HEK293 (cell line): ENCODE measurements at regions not wholly inside any gene's neighbourhood (a gene's known extent, or its start where the extent isn't known, plus 50 kb on each side); places are given as distances from the start of the nearest gene placed in this dataset.

Source experiments
- CTCF ChIA-PET: fragments of 350-600 bp; formaldehyde crosslinking; extraction: SDS; loops from one replicate; lab custom pipeline; 2021; ENCODE audit warnings: antibody characterized with exemption; lab: Yijun Ruan, JAX
- POLR2A ChIA-PET: fragments of 300-600 bp; formaldehyde crosslinking; extraction: SDS; loops from one replicate; lab custom pipeline; 2020; ENCODE audit warnings: antibody characterized with exemption, inconsistent platforms; lab: Yijun Ruan, JAX
- H3K27ac ChIP-seq: fragments of 200-500 bp; sonication (Bioruptor generic); 2 replicates; pipeline ENCODE4 v1.5.1; 2014; ENCODE audit warnings: low read depth, low read length, control low read depth, inconsistent platforms; ENCODE audit errors: extremely low read depth
- H3K36me3 ChIP-seq, 2 experiments: fragments of 200-500 bp in 1 of 2; sonication (Bioruptor generic) in 1 of 2; 1 replicate in 1 of 2; 2 replicates in 1 of 2; pipeline ENCODE4 v1.5.1; 2014 to 2017; ENCODE audit warnings: inconsistent platforms in 2 of 2, low read length in 2 of 2; ENCODE audit not compliant: control insufficient read depth in 2 of 2, insufficient read depth in 1 of 2
- H3K4me1 ChIP-seq: fragments of 200-500 bp; sonication (Bioruptor generic); 2 replicates; pipeline ENCODE4 v1.5.1; 2014; ENCODE audit warnings: mild to moderate bottlenecking, low read length, inconsistent platforms; ENCODE audit not compliant: control insufficient read depth, insufficient read depth
- H3K4me3 ChIP-seq: 2 replicates; pipeline ENCODE4 v1.5.1; 2011; ENCODE audit warnings: low read depth, mild to moderate bottlenecking, control low read depth, low read length, moderate library complexity
- H3K9me3 ChIP-seq: fragments of 200-500 bp; sonication (Bioruptor generic); 2 replicates; pipeline ENCODE4 v1.5.1; 2014; ENCODE audit warnings: low read depth, low read length, inconsistent platforms; ENCODE audit not compliant: control insufficient read depth, insufficient read depth
- ATF2 ChIP-seq: fragments of 450-650 bp; formaldehyde crosslinking; IDR thresholded peaks from 2 replicates; pipeline ENCODE4 v1.5.1; 2016; ENCODE audit warnings: missing biosample characterization, missing genetic modification characterization, low read depth
- FEZF1 ChIP-seq: fragments of 450-650 bp; formaldehyde crosslinking; IDR thresholded peaks from 2 replicates; pipeline ENCODE4 v1.5.1; 2016; ENCODE audit warnings: missing biosample characterization, missing genetic modification characterization
- KLF9 ChIP-seq: fragments of 450-650 bp; formaldehyde crosslinking; IDR thresholded peaks from 2 replicates; pipeline ENCODE4 v1.5.1; 2016; ENCODE audit warnings: missing biosample characterization, missing genetic modification characterization, low read depth
- TSHZ1 ChIP-seq: fragments of 450-650 bp; formaldehyde crosslinking; IDR thresholded peaks from 2 replicates; pipeline ENCODE4 v1.5.1; 2016; ENCODE audit warnings: missing biosample characterization, missing genetic modification characterization, borderline replicate concordance
- ZBTB11 ChIP-seq: fragments of 450-650 bp; formaldehyde crosslinking; conservative IDR thresholded peaks from 2 replicates; pipeline ENCODE4 v1.5.1; 2016; ENCODE audit warnings: low read depth, missing biosample characterization, missing genetic modification characterization
- ZNF148 ChIP-seq: fragments of 450-650 bp; formaldehyde crosslinking; IDR thresholded peaks from 2 replicates; pipeline ENCODE4 v1.5.0; 2017; ENCODE audit warnings: missing biosample characterization, missing genetic modification characterization, borderline replicate concordance
- ZNF175 ChIP-seq: fragments of 450-650 bp; formaldehyde crosslinking; IDR thresholded peaks from 2 replicates; pipeline ENCODE4 v1.5.1; 2016; ENCODE audit warnings: missing biosample characterization, missing genetic modification characterization
- ZNF398 ChIP-seq: fragments of 450-650 bp; formaldehyde crosslinking; IDR thresholded peaks from 2 replicates; pipeline ENCODE4 v1.5.1; 2017; ENCODE audit warnings: missing biosample characterization, missing genetic modification characterization
- ZNF449 ChIP-seq: fragments of 450-650 bp; formaldehyde crosslinking; IDR thresholded peaks from 2 replicates; pipeline ENCODE4 v1.5.1; 2017; ENCODE audit warnings: missing biosample characterization, mild to moderate bottlenecking, missing genetic modification characterization, moderate library complexity
- ZNF501 ChIP-seq: fragments of 450-650 bp; formaldehyde crosslinking; IDR thresholded peaks from 2 replicates; pipeline ENCODE4 v1.5.1; 2016; ENCODE audit warnings: missing biosample characterization, missing genetic modification characterization
- ZNF544 ChIP-seq: fragments of 450-650 bp; formaldehyde crosslinking; IDR thresholded peaks from 2 replicates; pipeline ENCODE4 v1.5.0; 2017; ENCODE audit warnings: missing biosample characterization, missing genetic modification characterization
- ZNF596 ChIP-seq: fragments of 450-650 bp; IDR thresholded peaks from 2 replicates; pipeline ENCODE4 v1.5.0; 2018; ENCODE audit warnings: missing biosample characterization, mild to moderate bottlenecking, missing genetic modification characterization, moderate library complexity
- ZNF600 ChIP-seq: fragments of 450-650 bp; formaldehyde crosslinking; IDR thresholded peaks from 2 replicates; pipeline ENCODE4 v1.5.1; 2016; ENCODE audit warnings: missing biosample characterization, missing genetic modification characterization
- ZNF76 ChIP-seq: fragments of 450-650 bp; formaldehyde crosslinking; IDR thresholded peaks from 2 replicates; pipeline ENCODE4; 2016; ENCODE audit warnings: low read depth, missing biosample characterization, missing genetic modification characterization, borderline replicate concordance
- ZNF768 ChIP-seq: fragments of 450-650 bp; formaldehyde crosslinking; IDR thresholded peaks from 2 replicates; pipeline ENCODE4 v1.5.1; 2018; ENCODE audit warnings: missing biosample characterization, mild to moderate bottlenecking, missing genetic modification characterization
- ZNF785 ChIP-seq: fragments of 450-650 bp; formaldehyde crosslinking; IDR thresholded peaks from 2 replicates; pipeline ENCODE4 v1.5.1; 2016; ENCODE audit warnings: missing biosample characterization, missing genetic modification characterization
- ZNF792 ChIP-seq: fragments of 450-650 bp; formaldehyde crosslinking; IDR thresholded peaks from 2 replicates; pipeline ENCODE4 v1.5.1; 2016; ENCODE audit warnings: missing biosample characterization, missing genetic modification characterization

GRCh38 chr3:182516597-182517336 lies 276.5 kb upstream of the ATP11B start (continued):
- TF ChIP-seq TSHZ1 = no peak

- no peaks in the 10 kb centered on the region for H3K9me3 ChIP-seq
- ChIA-PET CTCF (interaction anchor here (0.6 kb wide), 1 partner anchor 419 kb away, joined by 3 read pairs; no protein-coding TSS in a partner anchor), POLR2A (no interaction called here)
- no peaks in the 10 kb centered on the region for H3K36me3 ChIP-seq
- no peaks in the 10 kb centered on the region for H3K4me1 ChIP-seq
- H3K27ac ChIP-seq = no peak overlapping the region
- no peak overlapping the region for H3K4me3 ChIP-seq
- TF ChIP-seq ZBTB11 (no peak), ATF2 (tag by site-specific recombination) (no peak), ZNF501 (tag by site-specific recombination) (no peak), ZNF792 (tag by site-specific recombination) (no peak), ZNF596 (tag by site-specific recombination) (no peak), ZNF175 (tag by site-specific recombination) (no peak), ZNF76 (tag by site-specific recombination) (no peak), ZNF768 (tag by site-specific recombination) (no peak), KLF9 (tag by site-specific recombination) (no peak), ZNF398 (tag by site-specific recombination) (no peak), ZNF449 (tag by site-specific recombination) (no peak), ZNF785 (tag by site-specific recombination) (no peak), FEZF1 (tag by site-specific recombination) (no peak), ZNF148 (no peak), ZNF544 (tag by site-specific recombination) (no peak), ZNF600 (no peak)
Measured at GRCh38 chr3:182519569-182519968, 273.7 kb upstream of the ATP11B start.
